ENCODE measurements at regions not wholly inside any gene's neighbourhood (a gene's known extent, or its start where the extent isn't known, plus 50 kb on each side); places are given as distances from the start of the nearest gene placed in this dataset.

GRCh38 chr21:27498025-27498424, 531.1 kb upstream of the ADAMTS5 start:
- DNase-seq (ENCODE audit: insufficient read length, low spot score) (no peak), FAIRE-seq (no peak)
- TF ChIP-seq CTCF (IDR thresholded peaks at IDR 0.05; ENCODE audit: insufficient read depth, missing control alignments), result no peak

- TF ChIP-seq CTCF (IDR thresholded peaks at IDR 0.05; ENCODE audit: insufficient read depth, missing control alignments), result no peak
- FAIRE-seq (no peak), DNase-seq (ENCODE audit: insufficient read length, low spot score) (no peak)
Observed at GRCh38 chr21:27495836-27496235, 528.9 kb upstream of the ADAMTS5 start.

DNA sequence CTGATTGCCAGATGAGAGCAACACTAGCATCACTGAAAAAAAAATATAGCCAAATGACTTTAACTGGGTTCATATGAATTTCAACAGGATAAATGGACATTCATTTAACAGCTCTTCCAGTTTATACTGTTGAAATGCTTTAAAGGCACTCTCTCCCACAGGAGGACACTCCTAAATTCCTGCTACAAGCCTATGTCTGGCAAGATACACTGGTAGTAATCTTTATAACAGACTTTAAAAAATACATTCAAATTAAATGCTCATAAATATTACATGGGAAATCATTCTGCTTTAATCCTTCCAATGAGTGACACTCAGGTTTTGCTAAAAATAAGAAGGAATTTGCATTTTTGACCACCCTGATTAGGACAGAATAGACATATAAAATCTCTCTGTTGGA, 526.7 kb upstream of the ADAMTS5 start:
- no peak for TF ChIP-seq CTCF (IDR thresholded peaks at IDR 0.05; ENCODE audit: insufficient read depth, missing control alignments)
- DNase-seq (ENCODE audit: insufficient read length, low spot score) (no peak), FAIRE-seq (no peak)

DNA sequence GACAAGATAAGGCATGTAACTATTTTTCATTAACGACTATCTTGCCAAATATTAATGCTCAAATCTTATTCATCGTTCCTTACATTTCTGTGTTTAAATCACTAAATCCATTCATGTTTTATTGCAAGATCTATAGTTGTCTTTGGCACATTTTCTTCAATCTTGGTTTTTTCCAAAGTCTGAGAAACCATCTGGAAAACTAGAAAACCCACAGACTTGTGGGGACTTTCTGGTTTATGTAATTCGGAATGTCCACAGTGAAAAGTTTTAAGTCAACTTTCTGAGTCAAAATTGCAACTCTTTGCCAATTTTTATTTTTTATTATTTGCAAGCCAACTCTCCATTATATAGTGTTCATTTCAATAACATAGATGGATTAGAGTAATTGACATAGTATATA, 520.8 kb upstream of the ADAMTS5 start:
- DNase-seq (ENCODE audit: insufficient read length, low spot score) (no peak), FAIRE-seq (no peak)
- no peak for TF ChIP-seq CTCF (IDR thresholded peaks at IDR 0.05; ENCODE audit: insufficient read depth, missing control alignments)

GRCh38 chr21:27480841-27481261, 514.0 kb upstream of the ADAMTS5 start:
- FAIRE-seq (no peak), DNase-seq (ENCODE audit: insufficient read length, low spot score) (no peak)
- no peak for TF ChIP-seq CTCF (IDR thresholded peaks at IDR 0.05; ENCODE audit: insufficient read depth, missing control alignments)

GRCh38 chr21:27477296-27477695, 510.4 kb upstream of the ADAMTS5 start:
- DNase-seq (ENCODE audit: insufficient read length, low spot score) (no peak), FAIRE-seq (peak; percentile 6)
- no peak for TF ChIP-seq CTCF (IDR thresholded peaks at IDR 0.05; ENCODE audit: insufficient read depth, missing control alignments)

GRCh38 chr21:27476696-27477095, 509.8 kb upstream of the ADAMTS5 start:
- FAIRE-seq (no peak), DNase-seq (ENCODE audit: insufficient read length, low spot score) (no peak)
- peak; percentile 21 for TF ChIP-seq CTCF (IDR thresholded peaks at IDR 0.05; ENCODE audit: insufficient read depth, missing control alignments)

All from D721Med (cell line).